H9 (cell line): ENCODE measurements at regions not wholly inside any gene's neighbourhood (a gene's known extent, or its start where the extent isn't known, plus 50 kb on each side); places are given as distances from the start of the nearest gene placed in this dataset.

Source experiments
- DNase-seq: peaks from one replicate; pipeline ENCODE4 v3.0.0-alpha.2; 2017
- H2AFZ ChIP-seq: one replicate; pipeline ENCODE4 v1.6.1; 2013; ENCODE audit warnings: mild to moderate bottlenecking, low read length, control low read depth, moderate library complexity
- H2AK5ac ChIP-seq: 2 replicates; pipeline ENCODE4 v1.6.1; 2013; ENCODE audit warnings: low read length, control low read depth, mixed read lengths; ENCODE audit not compliant: insufficient read length
- H2BK120ac ChIP-seq: one replicate; pipeline ENCODE4 v1.6.1; 2013; ENCODE audit warnings: low read depth, mild to moderate bottlenecking, low read length, control low read depth, inconsistent platforms; ENCODE audit not compliant: poor library complexity, severe bottlenecking
- H2BK12ac ChIP-seq: 2 replicates; pipeline ENCODE4 v1.6.1; 2013; ENCODE audit warnings: low read length, control low read depth, mixed read lengths, low read depth; ENCODE audit not compliant: insufficient read length
- H2BK15ac ChIP-seq: 2 replicates; pipeline ENCODE4 v1.6.1; 2013; ENCODE audit warnings: low read depth, low read length, control low read depth
- H2BK20ac ChIP-seq: one replicate; pipeline ENCODE4 v1.6.1; 2013; ENCODE audit warnings: low read depth, mild to moderate bottlenecking, low read length, control low read depth, inconsistent platforms; ENCODE audit not compliant: poor library complexity, severe bottlenecking
- H2BK5ac ChIP-seq: 2 replicates; pipeline ENCODE4 v1.6.1; 2013; ENCODE audit warnings: low read length, control low read depth, mixed read lengths; ENCODE audit not compliant: insufficient read length
- H3K14ac ChIP-seq: 2 replicates; pipeline ENCODE4 v1.6.1; 2013; ENCODE audit warnings: low read length, control low read depth; ENCODE audit not compliant: insufficient read depth
- H3K18ac ChIP-seq: 2 replicates; pipeline ENCODE4 v1.6.1; 2013; ENCODE audit warnings: low read depth, mild to moderate bottlenecking, mixed read lengths, low read length, control low read depth; ENCODE audit not compliant: insufficient read length
- H3K23ac ChIP-seq: 2 replicates; pipeline ENCODE4 v1.6.1; 2013; ENCODE audit warnings: low read length, control low read depth, mixed read lengths, low read depth; ENCODE audit not compliant: insufficient read length
- H3K23me2 ChIP-seq: 2 replicates; pipeline ENCODE4 v1.6.1; 2013; ENCODE audit warnings: low read depth, mild to moderate bottlenecking, mixed read lengths, low read length, control low read depth; ENCODE audit not compliant: insufficient read length, poor library complexity, severe bottlenecking
- H3K27ac ChIP-seq: 2 replicates; pipeline ENCODE4 v1.5.1; 2013; ENCODE audit warnings: low read length, control low read depth, mixed read lengths, low read depth; ENCODE audit not compliant: insufficient read length
- H3K27me3 ChIP-seq: 2 replicates; pipeline ENCODE4 v1.6.1; 2013; ENCODE audit warnings: low read length, control low read depth, inconsistent platforms; ENCODE audit not compliant: insufficient read depth
- H3K4ac ChIP-seq: 2 replicates; pipeline ENCODE4 v1.6.1; 2013; ENCODE audit warnings: low read depth, mild to moderate bottlenecking, control low read depth, inconsistent platforms, low read length, moderate library complexity
- H3K4me1 ChIP-seq: 2 replicates; pipeline ENCODE4 v1.6.1; 2013; ENCODE audit warnings: low read length, control low read depth, inconsistent platforms; ENCODE audit not compliant: insufficient read depth
- H3K4me2 ChIP-seq: 2 replicates; pipeline ENCODE4 v1.6.1; 2013; ENCODE audit warnings: low read length, control low read depth, mixed read lengths; ENCODE audit not compliant: insufficient read length, insufficient read depth
- H3K56ac ChIP-seq: 2 replicates; pipeline ENCODE4 v1.6.1; 2013; ENCODE audit warnings: low read depth, mild to moderate bottlenecking, mixed read lengths, low read length, control low read depth; ENCODE audit not compliant: insufficient read length
- H3K79me1 ChIP-seq: 2 replicates; pipeline ENCODE4 v1.6.1; 2013; ENCODE audit warnings: low read depth, mild to moderate bottlenecking, moderate library complexity, low read length, control low read depth, inconsistent platforms; ENCODE audit not compliant: insufficient read depth, poor library complexity, severe bottlenecking
- H3K79me2 ChIP-seq: 2 replicates; pipeline ENCODE4 v1.6.1; 2013; ENCODE audit warnings: low read length, control low read depth, inconsistent platforms; ENCODE audit not compliant: insufficient read depth
- H3K9ac ChIP-seq: 2 replicates; pipeline ENCODE4 v1.6.1; 2013; ENCODE audit warnings: low read length, control low read depth, mixed read lengths; ENCODE audit not compliant: insufficient read length; ENCODE audit errors: extremely low read depth
- H3K9me3 ChIP-seq: one replicate; pipeline ENCODE4 v1.6.1; 2013; ENCODE audit warnings: low read depth, low read length, inconsistent platforms; ENCODE audit not compliant: control insufficient read depth
- H3T11ph ChIP-seq: one replicate; pipeline ENCODE4 v1.6.1; 2013; ENCODE audit warnings: mild to moderate bottlenecking, low read length, control low read depth, inconsistent platforms
- H4K20me1 ChIP-seq: one replicate; pipeline ENCODE4 v1.6.1; 2013; ENCODE audit not compliant: control insufficient read depth, insufficient read length, insufficient read depth
- H4K5ac ChIP-seq: 2 replicates; pipeline ENCODE4 v1.6.1; 2013; ENCODE audit warnings: low read depth, mild to moderate bottlenecking, mixed read lengths, low read length, control low read depth; ENCODE audit not compliant: insufficient read length
- H4K8ac ChIP-seq: replicated peaks from 2 replicates; pipeline ENCODE4 v1.6.1; 2013; ENCODE audit warnings: low read length, control low read depth, mixed read lengths, low read depth; ENCODE audit not compliant: insufficient read length
- H4K91ac ChIP-seq: 2 replicates; pipeline ENCODE4 v1.6.1; 2013; ENCODE audit warnings: low read depth, mild to moderate bottlenecking, moderate library complexity, mixed read lengths, low read length, control low read depth; ENCODE audit not compliant: insufficient read length
- H3K27ac Mint-ChIP-seq, 3 experiments: 2 replicates in 2 of 3; 3 replicates in 1 of 3; pipeline ENCODE4 v1.8.0; 2020 to 2021; ENCODE audit warnings: mixed read lengths in 3 of 3, mild to moderate bottlenecking in 1 of 3, moderate library complexity in 1 of 3
- H3K27me3 Mint-ChIP-seq: 2 replicates; pipeline ENCODE4 v1.8.0; 2021; ENCODE audit warnings: low read depth, mild to moderate bottlenecking, moderate library complexity, mixed read lengths
- H3K36me3 Mint-ChIP-seq, 3 experiments: 2 replicates in 2 of 3; 3 replicates in 1 of 3; pipeline ENCODE4 v1.8.0; 2020 to 2021; ENCODE audit warnings: low read depth in 3 of 3, mixed read lengths in 3 of 3; ENCODE audit not compliant: insufficient read depth in 1 of 3
- H3K4me1 Mint-ChIP-seq, 2 experiments: 2 replicates each; pipeline ENCODE4 v1.8.0; 2020; ENCODE audit warnings: mixed read lengths in 2 of 2
- H3K4me3 Mint-ChIP-seq, 2 experiments: 2 replicates in 1 of 2; 3 replicates in 1 of 2; pipeline ENCODE4 v1.8.0; 2020 to 2021; ENCODE audit warnings: mild to moderate bottlenecking in 2 of 2, mixed read lengths in 2 of 2, moderate library complexity in 1 of 2
- H3K9me3 Mint-ChIP-seq, 2 experiments: 2 replicates in 1 of 2; 3 replicates in 1 of 2; pipeline ENCODE4 v1.8.0; 2020; ENCODE audit warnings: mild to moderate bottlenecking in 2 of 2, mixed read lengths in 2 of 2, moderate library complexity in 1 of 2
- WGBS: extraction: QIAGEN DNeasy Blood & Tissue Kit; methylation state at CpG from one replicate; pipeline ENCODE4 v1.1.7; 2013; ENCODE audit warnings: missing lambda C conversion rate, low lambda C conversion rate, mixed read lengths; ENCODE audit not compliant: insufficient read length; ENCODE audit errors: extremely low coverage; 5-methylcytosine and 5-hydroxymethylcytosine counted together
- TF ChIP-seq, protein P1 (sequence below): fragments of 200-600 bp; sonication (generic); conservative IDR thresholded peaks from 3 replicates; pipeline ENCODE4 v1.8.0; 2021; ENCODE audit warnings: antibody characterized with exemption, mild to moderate bottlenecking

DNA sequence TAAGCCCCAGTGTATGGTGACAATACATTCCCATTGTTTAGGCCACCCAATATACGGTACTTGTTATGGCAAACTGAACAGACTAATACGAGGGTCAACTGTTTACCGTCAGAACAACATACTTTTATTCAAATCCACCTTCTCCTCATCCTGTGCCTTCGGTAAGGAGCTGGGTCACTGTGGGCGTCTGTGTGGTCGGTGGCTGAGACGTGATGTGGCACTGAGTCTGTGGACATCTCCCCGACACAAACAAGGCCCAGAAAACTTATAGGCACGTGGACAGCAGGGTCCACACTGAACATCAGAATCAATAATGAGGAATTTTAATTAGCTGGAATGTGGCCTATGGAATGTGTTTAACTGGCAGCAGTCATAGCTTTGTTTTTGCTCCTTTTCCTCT, 154.3 kb upstream of the IRX2 start:
- Histone ChIP-seq H3K18ac (no peak overlapping the region), H3K4me2 (no peak overlapping the region), H4K8ac (no peak overlapping the region), H3K27me3 (no peaks in the 10 kb centered on the region), H3K9ac (no peak overlapping the region), H3K4ac (no peak overlapping the region), H3K27ac (no peak overlapping the region), H2AFZ (no peak overlapping the region), H2BK120ac (no peak overlapping the region), H2BK5ac (no peak overlapping the region), H3K79me2 (no peaks in the 10 kb centered on the region), H3K56ac (no peak overlapping the region), H3K9me3 (no peaks in the 10 kb centered on the region), H4K5ac (no peak overlapping the region), H2AK5ac (no peak overlapping the region), H2BK20ac (no peak overlapping the region), H2BK12ac (no peak overlapping the region), H3K79me1 (no peaks in the 10 kb centered on the region), H3K14ac (no peak overlapping the region), H3K23me2 (no peaks in the 10 kb centered on the region), H3K4me1 (no peaks in the 10 kb centered on the region), H3K23ac (no peak overlapping the region), H2BK15ac (no peak overlapping the region), H3T11ph (no peak overlapping the region), H4K20me1 (peaks cover 2% of the 10 kb centered on the region), H4K91ac (no peak overlapping the region)
- Mint-ChIP-seq H3K36me3 (no peaks in the 10 kb centered on the region; a peak in 1 of 7 replicates), H3K27ac (no peak overlapping the region), H3K4me3 (no peak overlapping the region), H3K9me3 (no peaks in the 10 kb centered on the region), H3K27me3 (peaks cover 13% of the 10 kb centered on the region), H3K4me1 (peaks cover 12 to 13% of the 10 kb centered on the region in 2 experiments)
- TF ChIP-seq, protein P1, sequence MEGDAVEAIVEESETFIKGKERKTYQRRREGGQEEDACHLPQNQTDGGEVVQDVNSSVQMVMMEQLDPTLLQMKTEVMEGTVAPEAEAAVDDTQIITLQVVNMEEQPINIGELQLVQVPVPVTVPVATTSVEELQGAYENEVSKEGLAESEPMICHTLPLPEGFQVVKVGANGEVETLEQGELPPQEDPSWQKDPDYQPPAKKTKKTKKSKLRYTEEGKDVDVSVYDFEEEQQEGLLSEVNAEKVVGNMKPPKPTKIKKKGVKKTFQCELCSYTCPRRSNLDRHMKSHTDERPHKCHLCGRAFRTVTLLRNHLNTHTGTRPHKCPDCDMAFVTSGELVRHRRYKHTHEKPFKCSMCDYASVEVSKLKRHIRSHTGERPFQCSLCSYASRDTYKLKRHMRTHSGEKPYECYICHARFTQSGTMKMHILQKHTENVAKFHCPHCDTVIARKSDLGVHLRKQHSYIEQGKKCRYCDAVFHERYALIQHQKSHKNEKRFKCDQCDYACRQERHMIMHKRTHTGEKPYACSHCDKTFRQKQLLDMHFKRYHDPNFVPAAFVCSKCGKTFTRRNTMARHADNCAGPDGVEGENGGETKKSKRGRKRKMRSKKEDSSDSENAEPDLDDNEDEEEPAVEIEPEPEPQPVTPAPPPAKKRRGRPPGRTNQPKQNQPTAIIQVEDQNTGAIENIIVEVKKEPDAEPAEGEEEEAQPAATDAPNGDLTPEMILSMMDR, result no peak
- no CpG with 5 or more reads among the region's 9 CpGs for WGBS
- no peak for DNase-seq
